MCF 10A (cell line): ENCODE measurements at regions not wholly inside any gene's neighbourhood (a gene's known extent, or its start where the extent isn't known, plus 50 kb on each side); places are given as distances from the start of the nearest gene placed in this dataset.
A peak's percentile ranks its signal among the peaks of the same experiment; 100 is the strongest.

ENCODE experiments used
- BruUV-seq: library from RNA; stranded (reverse); fragments of 400-500 nt; replicated peaks from 2 replicates; lab custom pipeline; 2021; lab: Mats Ljungman, UMichigan
- CTCF ChIA-PET: fragments of 300-600 bp; sonication (Branson Sonifier 250); formaldehyde crosslinking; extraction: SDS; loops from one replicate; lab custom pipeline; 2021; ENCODE audit warnings: antibody characterized with exemption, inconsistent platforms; lab: Yijun Ruan, JAX
- POLR2A ChIA-PET: fragments of 300-600, 350-650 bp; sonication (Branson Sonifier 250); formaldehyde crosslinking; extraction: SDS; loops from one replicate; lab custom pipeline; 2020; ENCODE audit warnings: antibody characterized with exemption, inconsistent platforms; lab: Yijun Ruan, JAX
- DNase-seq: peaks from one replicate; pipeline ENCODE4 v3.0.0-alpha.2; 2018; ENCODE audit not compliant: unreplicated experiment
- H3K27ac Mint-ChIP-seq: one replicate; pipeline ENCODE4 v1.8.0; 2022; ENCODE audit warnings: mild to moderate bottlenecking, low read depth, mixed read lengths; ENCODE audit not compliant: unreplicated experiment
- H3K27me3 Mint-ChIP-seq: one replicate; pipeline ENCODE4 v1.8.0; 2022; ENCODE audit warnings: mixed read lengths; ENCODE audit not compliant: insufficient read depth, unreplicated experiment
- H3K36me3 Mint-ChIP-seq: one replicate; pipeline ENCODE4 v1.8.0; 2022; ENCODE audit warnings: mild to moderate bottlenecking, moderate library complexity, mixed read lengths; ENCODE audit not compliant: insufficient read depth, unreplicated experiment
- H3K4me1 Mint-ChIP-seq: one replicate; pipeline ENCODE4 v1.8.0; 2022; ENCODE audit warnings: mixed read lengths; ENCODE audit not compliant: insufficient read depth, unreplicated experiment
- H3K4me3 Mint-ChIP-seq: one replicate; pipeline ENCODE4 v1.8.0; 2022; ENCODE audit warnings: mild to moderate bottlenecking, moderate library complexity, mixed read lengths; ENCODE audit not compliant: unreplicated experiment
- H3K9me3 Mint-ChIP-seq: one replicate; pipeline ENCODE4 v1.8.0; 2022; ENCODE audit warnings: mixed read lengths; ENCODE audit not compliant: unreplicated experiment
- intact Hi-C: fragments of 100-400 bp; cut with micrococcal nuclease; formaldehyde crosslinking; loops from 2 replicates; pipeline ENCODE4 v1.14.1; 2022
- TF ChIP-seq, protein P1 (sequence below): fragments of 200-600 bp; IDR thresholded peaks from one replicate; pipeline ENCODE4 v1.8.0; 2022; ENCODE audit warnings: antibody characterized with exemption, mild to moderate bottlenecking; ENCODE audit not compliant: unreplicated experiment

DNA sequence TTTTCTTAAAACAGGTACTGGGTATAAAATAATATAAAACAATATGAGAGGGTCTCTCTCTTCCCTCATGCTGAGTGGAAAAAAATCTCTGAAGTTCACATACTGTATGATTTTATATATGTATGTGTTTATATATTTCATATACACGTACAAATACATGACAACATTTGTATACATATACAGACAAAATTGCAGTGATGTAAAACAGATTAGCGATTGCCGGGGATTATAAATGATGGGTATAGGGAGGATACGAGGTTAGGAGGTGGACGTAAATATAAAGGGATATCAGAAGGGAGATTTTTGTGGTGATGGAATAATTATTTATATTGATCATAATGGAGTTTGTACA lies 194.8 kb upstream of the PRSS16 start:
- ChIA-PET CTCF (no interaction called here), POLR2A (interaction anchor here (0.8 kb wide), 1 partner anchor 17 kb away, joined by 3 read pairs; no protein-coding TSS in a partner anchor)
- BruUV-seq: no TSS peak
- H3K27ac Mint-ChIP-seq: no peak overlapping the region
- H3K27me3 Mint-ChIP-seq: peaks cover 15% of the 10 kb centered on the region
- DNase-seq: no peak
- no peaks in the 10 kb centered on the region for H3K4me1 Mint-ChIP-seq
- no peaks in the 10 kb centered on the region for H3K9me3 Mint-ChIP-seq
- TF ChIP-seq, protein P1, sequence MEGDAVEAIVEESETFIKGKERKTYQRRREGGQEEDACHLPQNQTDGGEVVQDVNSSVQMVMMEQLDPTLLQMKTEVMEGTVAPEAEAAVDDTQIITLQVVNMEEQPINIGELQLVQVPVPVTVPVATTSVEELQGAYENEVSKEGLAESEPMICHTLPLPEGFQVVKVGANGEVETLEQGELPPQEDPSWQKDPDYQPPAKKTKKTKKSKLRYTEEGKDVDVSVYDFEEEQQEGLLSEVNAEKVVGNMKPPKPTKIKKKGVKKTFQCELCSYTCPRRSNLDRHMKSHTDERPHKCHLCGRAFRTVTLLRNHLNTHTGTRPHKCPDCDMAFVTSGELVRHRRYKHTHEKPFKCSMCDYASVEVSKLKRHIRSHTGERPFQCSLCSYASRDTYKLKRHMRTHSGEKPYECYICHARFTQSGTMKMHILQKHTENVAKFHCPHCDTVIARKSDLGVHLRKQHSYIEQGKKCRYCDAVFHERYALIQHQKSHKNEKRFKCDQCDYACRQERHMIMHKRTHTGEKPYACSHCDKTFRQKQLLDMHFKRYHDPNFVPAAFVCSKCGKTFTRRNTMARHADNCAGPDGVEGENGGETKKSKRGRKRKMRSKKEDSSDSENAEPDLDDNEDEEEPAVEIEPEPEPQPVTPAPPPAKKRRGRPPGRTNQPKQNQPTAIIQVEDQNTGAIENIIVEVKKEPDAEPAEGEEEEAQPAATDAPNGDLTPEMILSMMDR: no peak
- no peak overlapping the region for H3K4me3 Mint-ChIP-seq
- H3K36me3 Mint-ChIP-seq: no peaks in the 10 kb centered on the region
- intact Hi-C loops: no loop called here

DNA sequence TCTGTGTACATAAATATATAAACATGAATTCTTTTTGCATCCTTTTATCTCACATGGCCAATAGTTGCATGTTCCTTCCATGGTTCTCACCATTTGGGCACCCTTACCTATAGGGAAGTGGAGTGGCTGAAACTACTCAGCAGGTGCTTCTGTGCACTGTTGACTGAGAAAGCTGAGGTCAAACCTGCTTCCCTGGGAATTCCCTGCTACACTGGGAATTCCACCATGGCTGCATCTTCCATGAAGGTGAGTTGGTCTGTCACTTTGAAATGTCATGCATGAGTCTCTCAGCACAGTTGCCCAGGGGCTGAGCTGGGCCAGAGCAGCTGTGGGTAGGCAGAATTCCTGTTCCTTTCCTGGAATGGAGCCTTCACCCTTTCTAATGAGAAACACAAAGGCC lies 193.8 kb upstream of the PRSS16 start:
- BruUV-seq: no TSS peak

DNA sequence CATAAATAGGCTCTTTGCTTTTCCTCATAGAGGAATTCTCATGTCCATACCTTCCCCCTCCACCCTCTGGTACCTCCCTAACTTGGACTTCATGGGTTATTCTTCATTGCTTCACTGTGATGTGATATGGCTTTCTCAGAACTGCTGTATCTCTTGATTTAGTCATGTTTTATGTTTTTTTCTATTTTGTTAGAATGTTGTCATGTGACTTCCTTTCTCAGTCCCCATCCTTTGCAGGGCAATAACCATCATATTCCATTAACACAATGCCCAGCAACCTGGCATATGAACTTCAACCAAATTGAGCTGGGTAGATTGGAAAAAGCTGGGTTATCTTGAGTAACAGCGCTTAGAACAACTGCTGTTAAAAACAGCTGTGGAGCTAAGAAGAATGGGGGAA lies 190.9 kb upstream of the PRSS16 start:
- no peak for DNase-seq
- TF ChIP-seq, protein P1: no peak
- Mint-ChIP-seq H3K9me3 (no peaks in the 10 kb centered on the region), H3K4me3 (no peak overlapping the region), H3K27me3 (peaks cover 15% of the 10 kb centered on the region), H3K4me1 (no peaks in the 10 kb centered on the region), H3K36me3 (no peaks in the 10 kb centered on the region), H3K27ac (no peak overlapping the region)
- ChIA-PET POLR2A (interaction anchor here (0.6 to 0.7 kb wide), 2 partner anchors 24 to 512 kb away, joined by 3 read pairs; no protein-coding TSS in a partner anchor), CTCF (no interaction called here)
- intact Hi-C loops: no loop called here
- BruUV-seq: no TSS peak

More for the DNA sequence above, 193.8 kb upstream of the PRSS16 start:
- ChIA-PET POLR2A (interaction anchor here (0.8 kb wide), 1 partner anchor 16 kb away, joined by 3 read pairs; no protein-coding TSS in a partner anchor), CTCF (no interaction called here)
- intact Hi-C loops: no loop called here
- TF ChIP-seq, protein P1: no peak
- H3K4me3 Mint-ChIP-seq: no peak overlapping the region
- H3K27me3 Mint-ChIP-seq: peaks cover 15% of the 10 kb centered on the region
- no peak overlapping the region for H3K27ac Mint-ChIP-seq
- no peaks in the 10 kb centered on the region for H3K36me3 Mint-ChIP-seq
- no peak for DNase-seq
- H3K9me3 Mint-ChIP-seq: no peaks in the 10 kb centered on the region
- no peaks in the 10 kb centered on the region for H3K4me1 Mint-ChIP-seq

DNA sequence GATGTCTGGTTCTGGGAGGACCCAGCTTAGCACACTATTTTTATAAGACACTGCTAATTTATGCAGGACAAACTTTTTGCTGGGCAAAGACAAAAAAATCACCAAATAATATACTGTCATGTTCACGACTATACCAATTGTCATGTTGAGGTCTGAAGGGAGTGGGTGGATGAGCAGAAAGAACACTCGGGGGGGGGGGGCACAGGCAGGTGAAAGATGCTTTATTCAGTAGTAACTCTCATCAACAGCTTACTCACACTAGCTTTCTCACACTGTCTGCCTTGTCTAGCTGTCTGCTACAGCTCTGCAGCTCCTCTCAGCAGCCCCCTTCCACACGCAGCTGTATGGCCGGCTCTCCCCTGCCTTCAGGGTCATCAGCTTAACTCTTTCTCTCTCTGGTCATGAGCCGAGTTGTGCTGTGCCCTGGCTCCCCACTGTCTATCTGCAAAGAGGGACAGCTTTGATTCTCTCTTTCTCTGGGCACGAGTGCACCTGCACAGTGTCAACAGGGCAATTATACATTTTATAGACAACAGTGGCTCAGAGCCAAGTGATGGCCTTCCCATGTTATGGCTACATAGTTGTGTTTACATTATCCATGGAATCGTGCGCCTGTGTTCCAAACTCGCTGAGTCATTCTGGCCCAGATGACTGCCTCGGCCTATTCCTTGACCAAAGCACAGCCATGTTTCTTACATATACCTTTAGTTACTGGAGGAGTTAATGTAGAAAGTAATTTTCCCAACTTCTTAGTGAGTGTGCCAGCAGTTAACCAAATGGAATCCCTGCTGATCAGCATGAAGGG lies 187.7 kb upstream of the PRSS16 start:
- TF ChIP-seq, protein P1: no peak
- peak; percentile 12 for DNase-seq
- POLR2A ChIA-PET: no interaction called here
- H3K4me3 Mint-ChIP-seq: no peak overlapping the region
- CTCF ChIA-PET: interaction anchor here (0.8 kb wide), 1 partner anchor 15 kb away, joined by 3 read pairs; no protein-coding TSS in a partner anchor
- no peaks in the 10 kb centered on the region for H3K9me3 Mint-ChIP-seq
- peaks cover 9% of the 10 kb centered on the region for H3K4me1 Mint-ChIP-seq
- intact Hi-C loops: no loop called here
- no peak overlapping the region for H3K27ac Mint-ChIP-seq
- no TSS peak for BruUV-seq
- peaks cover 15% of the 10 kb centered on the region for H3K27me3 Mint-ChIP-seq
- H3K36me3 Mint-ChIP-seq: no peaks in the 10 kb centered on the region
